AG09319 (cell line): ENCODE measurements at regions not wholly inside any gene's neighbourhood (a gene's known extent, or its start where the extent isn't known, plus 50 kb on each side); places are given as distances from the start of the nearest gene placed in this dataset.

ENCODE experiments used
- DNase-seq: peaks from one replicate; pipeline ENCODE4 v3.0.0-alpha.2; 2010; ENCODE audit warnings: low read depth; ENCODE audit errors: extremely low read depth
- TF ChIP-seq, protein P1 (sequence below): IDR thresholded peaks from 2 replicates; pipeline ENCODE4 v1.5.1; 2011; ENCODE audit warnings: low read depth, mild to moderate bottlenecking, inconsistent platforms, low read length, moderate library complexity

DNA sequence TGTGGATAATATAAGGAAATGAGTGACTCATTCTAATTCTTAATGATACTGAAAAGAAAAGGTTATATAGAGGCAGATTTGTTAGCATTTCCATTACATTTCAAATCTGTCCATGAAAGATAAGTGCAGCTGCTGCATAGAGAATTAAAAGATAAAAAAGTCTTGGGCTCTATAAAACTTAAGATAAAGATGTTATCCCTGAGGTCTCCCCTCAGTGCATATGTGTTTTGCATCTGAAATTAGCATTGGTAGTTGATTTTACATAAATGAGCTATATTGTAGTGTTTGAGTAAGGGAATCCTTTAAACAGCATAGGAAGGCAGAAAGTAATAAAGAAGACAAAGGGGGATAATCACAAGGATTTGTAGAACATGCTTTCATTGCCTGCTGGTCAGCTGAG, 206.2 kb downstream of the FSCB start:
- DNase-seq, result no peak
- TF ChIP-seq, protein P1, sequence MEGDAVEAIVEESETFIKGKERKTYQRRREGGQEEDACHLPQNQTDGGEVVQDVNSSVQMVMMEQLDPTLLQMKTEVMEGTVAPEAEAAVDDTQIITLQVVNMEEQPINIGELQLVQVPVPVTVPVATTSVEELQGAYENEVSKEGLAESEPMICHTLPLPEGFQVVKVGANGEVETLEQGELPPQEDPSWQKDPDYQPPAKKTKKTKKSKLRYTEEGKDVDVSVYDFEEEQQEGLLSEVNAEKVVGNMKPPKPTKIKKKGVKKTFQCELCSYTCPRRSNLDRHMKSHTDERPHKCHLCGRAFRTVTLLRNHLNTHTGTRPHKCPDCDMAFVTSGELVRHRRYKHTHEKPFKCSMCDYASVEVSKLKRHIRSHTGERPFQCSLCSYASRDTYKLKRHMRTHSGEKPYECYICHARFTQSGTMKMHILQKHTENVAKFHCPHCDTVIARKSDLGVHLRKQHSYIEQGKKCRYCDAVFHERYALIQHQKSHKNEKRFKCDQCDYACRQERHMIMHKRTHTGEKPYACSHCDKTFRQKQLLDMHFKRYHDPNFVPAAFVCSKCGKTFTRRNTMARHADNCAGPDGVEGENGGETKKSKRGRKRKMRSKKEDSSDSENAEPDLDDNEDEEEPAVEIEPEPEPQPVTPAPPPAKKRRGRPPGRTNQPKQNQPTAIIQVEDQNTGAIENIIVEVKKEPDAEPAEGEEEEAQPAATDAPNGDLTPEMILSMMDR, result no peak

DNA sequence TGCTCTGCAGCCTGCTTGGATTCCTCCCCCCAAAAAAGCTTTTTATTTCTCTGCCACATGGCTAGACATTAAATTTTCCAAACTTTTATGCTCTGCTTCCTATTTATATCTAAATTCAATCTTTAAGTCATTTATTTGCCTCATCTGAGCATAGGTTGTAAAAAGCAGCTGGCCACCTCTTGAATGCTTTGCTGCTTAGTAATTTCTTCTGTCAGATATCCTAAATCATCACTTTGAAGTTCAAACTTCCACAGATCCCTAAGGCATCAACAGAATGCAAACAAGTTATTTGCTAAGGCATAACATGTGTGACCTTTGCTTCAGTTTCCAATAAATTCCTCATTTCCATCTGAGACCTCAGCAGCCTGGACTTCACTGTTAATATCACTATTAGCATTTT, 209.6 kb downstream of the FSCB start:
- TF ChIP-seq, protein P1, result no peak
- DNase-seq, result no peak

GRCh38 chr14:44291366-44291915, 215.6 kb downstream of the FSCB start:
- DNase-seq, result no peak
- TF ChIP-seq, protein P1, result no peak

GRCh38 chr14:44287858-44288257, 219.2 kb downstream of the FSCB start:
- TF ChIP-seq, protein P1, result no peak
- no peak for DNase-seq

DNA sequence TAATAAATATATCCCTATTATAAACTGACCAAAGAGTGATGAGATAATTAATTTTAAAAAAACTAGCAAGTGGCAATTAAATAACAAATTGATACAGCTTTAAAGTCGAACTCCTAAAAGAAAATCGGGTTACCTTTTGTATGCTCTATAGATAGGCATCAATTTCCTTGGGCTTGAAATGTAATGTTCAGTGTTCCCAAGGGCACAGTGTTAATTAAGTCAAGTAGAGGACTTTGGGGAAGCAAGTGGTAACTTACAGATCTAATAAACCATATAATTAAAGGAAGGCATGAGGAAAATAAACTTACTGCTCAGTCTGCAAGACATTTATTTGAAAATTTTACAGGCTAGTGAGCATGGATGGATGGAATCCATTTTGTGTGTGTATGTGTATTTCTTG, 220.9 kb downstream of the FSCB start:
- TF ChIP-seq, protein P1, result no peak
- DNase-seq, result no peak

- no peak for DNase-seq
Observed at GRCh38 chr14:44283836-44284235, 223.2 kb downstream of the FSCB start.

DNA sequence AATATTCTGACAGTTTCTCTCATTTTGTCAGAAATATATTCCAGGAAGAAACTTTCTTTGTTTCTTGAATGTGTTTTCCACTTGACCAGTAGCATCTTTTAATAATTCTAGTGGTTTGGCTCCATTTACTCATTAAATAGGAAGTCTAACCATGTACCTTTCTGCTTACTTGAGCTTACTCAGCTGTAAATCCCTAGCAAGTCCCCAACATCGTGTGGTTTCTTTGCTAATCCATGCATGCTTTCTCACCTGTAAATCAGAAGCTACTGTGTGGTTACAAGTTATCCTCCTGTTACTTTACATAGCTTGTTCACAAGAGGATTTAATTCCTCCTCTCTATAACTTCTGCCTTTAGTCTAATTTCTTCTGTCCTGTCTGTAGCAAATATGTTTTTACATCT, 227.7 kb downstream of the FSCB start:
- TF ChIP-seq, protein P1, result no peak

More at GRCh38 chr14:44283836-44284235, 223.2 kb downstream of the FSCB start:
- TF ChIP-seq, protein P1, result no peak

More for the DNA sequence above, 227.7 kb downstream of the FSCB start:
- DNase-seq, result no peak
